Osteoblast (primary cell): ENCODE measurements at regions not wholly inside any gene's neighbourhood (a gene's known extent, or its start where the extent isn't known, plus 50 kb on each side); places are given as distances from the start of the nearest gene placed in this dataset.

ENCODE experiments used
- DNase-seq: peaks from one replicate; pipeline ENCODE4 v3.0.0; 2011; ENCODE audit warnings: low spot score, mixed read lengths; ENCODE audit not compliant: insufficient read length; ENCODE audit errors: missing footprints
- H2AFZ ChIP-seq: 2 replicates; pipeline ENCODE4 v1.6.0; 2011; ENCODE audit warnings: mild to moderate bottlenecking, low read length
- H3K27ac ChIP-seq: 2 replicates; pipeline ENCODE4 v1.5.1; 2011; ENCODE audit warnings: mild to moderate bottlenecking, low read depth, low read length, moderate library complexity
- H3K27me3 ChIP-seq: 2 replicates; pipeline ENCODE4 v1.6.0; 2012; ENCODE audit warnings: mild to moderate bottlenecking, control low read depth, inconsistent platforms, low read length, moderate library complexity; ENCODE audit not compliant: insufficient read depth
- H3K36me3 ChIP-seq: 2 replicates; pipeline ENCODE4 v1.5.1; 2011; ENCODE audit warnings: mild to moderate bottlenecking, low read length, control low read depth, moderate library complexity; ENCODE audit not compliant: insufficient read depth
- H3K4me1 ChIP-seq: 2 replicates; pipeline ENCODE4 v1.5.1; 2011; ENCODE audit warnings: mild to moderate bottlenecking, low read length, control low read depth, moderate library complexity; ENCODE audit not compliant: insufficient read depth
- H3K4me2 ChIP-seq: 2 replicates; pipeline ENCODE4 v1.6.0; 2011; ENCODE audit warnings: mild to moderate bottlenecking, low read length; ENCODE audit not compliant: insufficient read depth
- H3K4me3 ChIP-seq: fragments of 200-600 bp; sonication (generic); 3 replicates; pipeline ENCODE4 v1.5.1; 2012; ENCODE audit warnings: mild to moderate bottlenecking, low read length, inconsistent platforms; ENCODE audit not compliant: insufficient read depth
- H3K79me2 ChIP-seq: 2 replicates; pipeline ENCODE4 v1.6.0; 2012; ENCODE audit warnings: mild to moderate bottlenecking, low read length, control low read depth, inconsistent platforms; ENCODE audit not compliant: insufficient read depth
- H3K9me3 ChIP-seq: 2 replicates; pipeline ENCODE4 v1.5.1; 2011; ENCODE audit warnings: low read depth, low read length, control low read depth
- H4K20me1 ChIP-seq: 2 replicates; pipeline ENCODE4 v1.6.0; 2012; ENCODE audit warnings: mild to moderate bottlenecking, low read length, control low read depth; ENCODE audit not compliant: insufficient read depth
- CTCF ChIP-seq: IDR thresholded peaks from 2 replicates; pipeline ENCODE4 v1.5.1; 2011; ENCODE audit warnings: mild to moderate bottlenecking, low read depth, low read length, moderate library complexity; ENCODE audit errors: extremely low read depth

GRCh38 chr9:88754452-88754851, 219.5 kb downstream of the NXNL2 start:
- Histone ChIP-seq H3K4me1 (peaks cover 11% of the 10 kb centered on the region), H3K36me3 (no peaks in the 10 kb centered on the region), H3K4me3 (no peak overlapping the region), H3K4me2 (no peak overlapping the region), H2AFZ (no peak overlapping the region), H3K79me2 (no peaks in the 10 kb centered on the region), H3K27ac (no peak overlapping the region), H4K20me1 (no peaks in the 10 kb centered on the region), H3K9me3 (no peaks in the 10 kb centered on the region), H3K27me3 (no peaks in the 10 kb centered on the region)
- DNase-seq = no peak
- no peak for TF ChIP-seq CTCF

GRCh38 chr9:88754886-88755285, 219.9 kb downstream of the NXNL2 start:
- H3K9me3 ChIP-seq = no peaks in the 10 kb centered on the region
- H3K27me3 ChIP-seq = no peaks in the 10 kb centered on the region
- H3K79me2 ChIP-seq = no peaks in the 10 kb centered on the region
- DNase-seq = no peak
- H4K20me1 ChIP-seq = no peaks in the 10 kb centered on the region
- no peaks in the 10 kb centered on the region for H3K36me3 ChIP-seq
- no peak for TF ChIP-seq CTCF
- peaks cover 8% of the 10 kb centered on the region for H3K4me1 ChIP-seq
- no peak overlapping the region for H3K27ac ChIP-seq
- no peak overlapping the region for H3K4me2 ChIP-seq
- H3K4me3 ChIP-seq = no peak overlapping the region
- H2AFZ ChIP-seq = peak overlapping the region; percentile 44

- DNase-seq = no peak
- TF ChIP-seq CTCF = no peak
- Histone ChIP-seq H3K27ac (no peak overlapping the region), H3K4me2 (no peak overlapping the region), H3K36me3 (no peaks in the 10 kb centered on the region), H3K4me3 (no peak overlapping the region), H3K9me3 (no peaks in the 10 kb centered on the region), H4K20me1 (no peaks in the 10 kb centered on the region), H3K27me3 (no peaks in the 10 kb centered on the region), H2AFZ (no peak overlapping the region), H3K4me1 (peaks cover 8% of the 10 kb centered on the region), H3K79me2 (no peaks in the 10 kb centered on the region)
Measured at GRCh38 chr9:88757406-88758010, 222.5 kb downstream of the NXNL2 start.

- H3K9me3 ChIP-seq = no peaks in the 10 kb centered on the region
- H2AFZ ChIP-seq = no peak overlapping the region
- H3K27me3 ChIP-seq = no peaks in the 10 kb centered on the region
- H3K36me3 ChIP-seq = no peaks in the 10 kb centered on the region
- H3K4me1 ChIP-seq = peaks cover 8% of the 10 kb centered on the region
- H3K4me2 ChIP-seq = no peak overlapping the region
- no peaks in the 10 kb centered on the region for H4K20me1 ChIP-seq
- H3K79me2 ChIP-seq = no peaks in the 10 kb centered on the region
- no peak for TF ChIP-seq CTCF
- DNase-seq = no peak
- H3K4me3 ChIP-seq = no peak overlapping the region
- no peak overlapping the region for H3K27ac ChIP-seq
Measured at GRCh38 chr9:88759364-88759763, 224.4 kb downstream of the NXNL2 start.
